ENCODE measurements at regions not wholly inside any gene's neighbourhood (a gene's known extent, or its start where the extent isn't known, plus 50 kb on each side); places are given as distances from the start of the nearest gene placed in this dataset.

- 80 to 85% methylated on average over 13 to 26 of the region's 29 CpGs for WGBS, 2 donors
- peak overlapping the region in 3 of 4 donors; percentile 67 to 88 (median 72) for H3K4me3 ChIP-seq
- H3K4me1 ChIP-seq, result peaks cover 8 to 33% (median 19%) of the 10 kb centered on the region in 4 donors
- DNase-seq (peak in 1 of 2 donors; percentile 75), ATAC-seq (ENCODE audit: low FRiP score in 2 of 2) (no peak)
- peaks cover 0 to 18% (median 2%) of the 10 kb centered on the region in 4 donors for H3K27me3 ChIP-seq
- peaks cover 0 to 1% (median 0%) of the 10 kb centered on the region in 4 donors for H3K36me3 ChIP-seq
- no peaks in the 10 kb centered on the region for H3K9me3 ChIP-seq
- no peak for TF ChIP-seq CTCF (IDR thresholded peaks at IDR 0.05)
- no peak for TF ChIP-seq EP300 (IDR thresholded peaks at IDR 0.05)
- TF ChIP-seq POLR2AphosphoS5 (IDR thresholded peaks at IDR 0.05), result no peak
- TF ChIP-seq POLR2A (IDR thresholded peaks at IDR 0.05), result no peak
- peak overlapping the region in 3 of 4 donors; percentile 53 to 88 (median 82) for H3K27ac ChIP-seq
These were observed 50.0 kb downstream of the PTPRS start for GRCh38 chr19:5290336-5291262.

- peak overlapping the region in 1 of 4 donors; percentile 88 for H3K4me3 ChIP-seq
- H3K4me1 ChIP-seq, result peaks cover 8 to 33% (median 19%) of the 10 kb centered on the region in 4 donors
- no peak for ATAC-seq (ENCODE audit: low FRiP score in 2 of 2)
- H3K27me3 ChIP-seq, result peaks cover 0 to 18% (median 2%) of the 10 kb centered on the region in 4 donors
- 77 to 84% methylated on average over 18 of the region's 18 CpGs for WGBS, 2 donors
- H3K27ac ChIP-seq, result peak overlapping the region in 3 of 4 donors; percentile 53 to 88 (median 82)
- TF ChIP-seq POLR2AphosphoS5 (IDR thresholded peaks at IDR 0.05) (no peak), POLR2A (IDR thresholded peaks at IDR 0.05) (no peak), EP300 (IDR thresholded peaks at IDR 0.05) (no peak), CTCF (IDR thresholded peaks at IDR 0.05) (no peak)
- H3K9me3 ChIP-seq, result no peaks in the 10 kb centered on the region
- peaks cover 0 to 4% (median 1%) of the 10 kb centered on the region in 4 donors for H3K36me3 ChIP-seq
- no peak for DNase-seq
These were observed 51.3 kb downstream of the PTPRS start for GRCh38 chr19:5289060-5289990.

- H3K4me1 ChIP-seq, result peaks cover 8 to 29% (median 14%) of the 10 kb centered on the region in 4 donors
- DNase-seq (no peak), ATAC-seq (ENCODE audit: low FRiP score in 2 of 2) (peak in 1 of 2 donors; percentile 24)
- peak overlapping the region in 2 of 4 donors; percentile 15 to 21 for H3K4me3 ChIP-seq
- H3K27ac ChIP-seq, result peak overlapping the region in 2 of 4 donors; percentile 42 to 82
- TF ChIP-seq POLR2A (IDR thresholded peaks at IDR 0.05) (no peak), CTCF (IDR thresholded peaks at IDR 0.05) (no peak), POLR2AphosphoS5 (IDR thresholded peaks at IDR 0.05) (no peak), EP300 (IDR thresholded peaks at IDR 0.05) (no peak)
- H3K9me3 ChIP-seq, result no peaks in the 10 kb centered on the region
- H3K36me3 ChIP-seq, result peaks cover 0 to 4% (median 1%) of the 10 kb centered on the region in 4 donors
- peaks cover 0 to 16% (median 2%) of the 10 kb centered on the region in 4 donors for H3K27me3 ChIP-seq
- 51 to 62% methylated on average over 3 to 4 of the region's 4 CpGs for WGBS, 2 donors
These were observed 52.3 kb downstream of the PTPRS start for GRCh38 chr19:5288347-5288739.

GRCh38 chr19:5287066-5287465 lies 53.5 kb downstream of the PTPRS start:
- Histone ChIP-seq H3K4me3 (no peak overlapping the region), H3K9me3 (no peaks in the 10 kb centered on the region), H3K27me3 (peaks cover 0 to 4% (median 0%) of the 10 kb centered on the region in 4 donors), H3K4me1 (peaks cover 0 to 16% (median 5%) of the 10 kb centered on the region in 4 donors), H3K27ac (peak overlapping the region in 3 of 4 donors; percentile 23 to 69 (median 47)), H3K36me3 (peaks cover 0 to 4% (median 1%) of the 10 kb centered on the region in 4 donors)
- TF ChIP-seq POLR2A (IDR thresholded peaks at IDR 0.05) (no peak), EP300 (IDR thresholded peaks at IDR 0.05) (no peak), CTCF (IDR thresholded peaks at IDR 0.05) (no peak), POLR2AphosphoS5 (IDR thresholded peaks at IDR 0.05) (no peak)
- no peak for ATAC-seq (ENCODE audit: low FRiP score in 2 of 2)
- WGBS, 2 donors, result 56 to 60% methylated on average over 5 of the region's 5 CpGs
- no peak for DNase-seq
